ENCODE measurements at regions not wholly inside any gene's neighbourhood (a gene's known extent, or its start where the extent isn't known, plus 50 kb on each side); places are given as distances from the start of the nearest gene placed in this dataset.

GRCh38 chr3:117509858-117510257 lies 800.3 kb downstream of the TUSC7 start:
- TF ChIP-seq RARB (CRISPR knock-in tag; IDR thresholded peaks at IDR 0.05) (no peak), ZFP3 (CRISPR knock-in tag; IDR thresholded peaks at IDR 0.05) (no peak), PPARA (CRISPR knock-in tag; IDR thresholded peaks at IDR 0.05; ENCODE audit: borderline replicate concordance) (no peak), GLIS3 (CRISPR knock-in tag; IDR thresholded peaks at IDR 0.05) (no peak), CREB5 (CRISPR knock-in tag; IDR thresholded peaks at IDR 0.05; ENCODE audit: low read depth) (no peak), ZC3H10 (CRISPR knock-in tag; IDR thresholded peaks at IDR 0.05) (no peak)

All from SK-N-SH treated with all-trans-retinoic acid at 6 μM for 48 hours (cell line).